ENCODE measurements at regions not wholly inside any gene's neighbourhood (a gene's known extent, or its start where the extent isn't known, plus 50 kb on each side); places are given as distances from the start of the nearest gene placed in this dataset.

GRCh38 chr3:105997466-105997799 is 128.6 kb upstream of the CBLB start:
- Histone ChIP-seq H3K79me2 (ENCODE audit: insufficient read depth, low read length) (no peaks in the 10 kb centered on the region), H3F3A (ENCODE audit: low read depth) (no peaks in the 10 kb centered on the region), H3K4me1 (ENCODE audit: insufficient read depth, low read length, poor library complexity, severe bottlenecking) (no peaks in the 10 kb centered on the region), H3K9me3 (ENCODE audit: insufficient read depth, low read depth, low read length) (peaks cover 5% of the 10 kb centered on the region; the same call in 1 of the 2 replicates), H3K27me3 (ENCODE audit: insufficient read depth, low read length, poor library complexity, severe bottlenecking) (no peaks in the 10 kb centered on the region), H2AFZ (ENCODE audit: low read length) (no peak overlapping the region), H3K4me2 (ENCODE audit: low read depth, low read length, poor library complexity, severe bottlenecking) (no peak overlapping the region), H3K36me3 (ENCODE audit: insufficient read depth, low read length) (no peaks in the 10 kb centered on the region), H3K9ac (ENCODE audit: low read depth, low read length, poor library complexity, severe bottlenecking) (no peak overlapping the region), H3K4me3 (ENCODE audit: low read length, poor library complexity, severe bottlenecking) (no peak overlapping the region), H4K20me1 (ENCODE audit: insufficient read depth, low read length, poor library complexity, severe bottlenecking) (no peaks in the 10 kb centered on the region), H3K9me2 (replicated peaks; ENCODE audit: low read depth, low read length) (no peaks in the 10 kb centered on the region)
- TF ChIP-seq, protein P1, sequence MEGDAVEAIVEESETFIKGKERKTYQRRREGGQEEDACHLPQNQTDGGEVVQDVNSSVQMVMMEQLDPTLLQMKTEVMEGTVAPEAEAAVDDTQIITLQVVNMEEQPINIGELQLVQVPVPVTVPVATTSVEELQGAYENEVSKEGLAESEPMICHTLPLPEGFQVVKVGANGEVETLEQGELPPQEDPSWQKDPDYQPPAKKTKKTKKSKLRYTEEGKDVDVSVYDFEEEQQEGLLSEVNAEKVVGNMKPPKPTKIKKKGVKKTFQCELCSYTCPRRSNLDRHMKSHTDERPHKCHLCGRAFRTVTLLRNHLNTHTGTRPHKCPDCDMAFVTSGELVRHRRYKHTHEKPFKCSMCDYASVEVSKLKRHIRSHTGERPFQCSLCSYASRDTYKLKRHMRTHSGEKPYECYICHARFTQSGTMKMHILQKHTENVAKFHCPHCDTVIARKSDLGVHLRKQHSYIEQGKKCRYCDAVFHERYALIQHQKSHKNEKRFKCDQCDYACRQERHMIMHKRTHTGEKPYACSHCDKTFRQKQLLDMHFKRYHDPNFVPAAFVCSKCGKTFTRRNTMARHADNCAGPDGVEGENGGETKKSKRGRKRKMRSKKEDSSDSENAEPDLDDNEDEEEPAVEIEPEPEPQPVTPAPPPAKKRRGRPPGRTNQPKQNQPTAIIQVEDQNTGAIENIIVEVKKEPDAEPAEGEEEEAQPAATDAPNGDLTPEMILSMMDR (conservative IDR thresholded peaks at IDR 0.05; ENCODE audit: low read length) = no peak
- no peak for TF ChIP-seq EZH2phosphoT487 (IDR thresholded peaks at IDR 0.05; ENCODE audit: borderline replicate concordance)

GRCh38 chr3:105997800-105998526 is 129.2 kb upstream of the CBLB start:
- Histone ChIP-seq H3K9me2 (replicated peaks; ENCODE audit: low read depth, low read length) (no peaks in the 10 kb centered on the region), H3K79me2 (ENCODE audit: insufficient read depth, low read length) (no peaks in the 10 kb centered on the region), H3K36me3 (ENCODE audit: insufficient read depth, low read length) (no peaks in the 10 kb centered on the region), H2AFZ (ENCODE audit: low read length) (no peak overlapping the region), H3K9me3 (ENCODE audit: insufficient read depth, low read depth, low read length) (peaks cover 1% of the 10 kb centered on the region; the same call in 1 of the 2 replicates), H3K4me3 (ENCODE audit: low read length, poor library complexity, severe bottlenecking) (no peak overlapping the region), H3K27me3 (ENCODE audit: insufficient read depth, low read length, poor library complexity, severe bottlenecking) (no peaks in the 10 kb centered on the region), H3F3A (ENCODE audit: low read depth) (no peaks in the 10 kb centered on the region), H4K20me1 (ENCODE audit: insufficient read depth, low read length, poor library complexity, severe bottlenecking) (no peaks in the 10 kb centered on the region), H3K9ac (ENCODE audit: low read depth, low read length, poor library complexity, severe bottlenecking) (no peak overlapping the region), H3K4me1 (ENCODE audit: insufficient read depth, low read length, poor library complexity, severe bottlenecking) (no peaks in the 10 kb centered on the region), H3K4me2 (ENCODE audit: low read depth, low read length, poor library complexity, severe bottlenecking) (no peak overlapping the region)
- TF ChIP-seq EZH2phosphoT487 (IDR thresholded peaks at IDR 0.05; ENCODE audit: borderline replicate concordance) = no peak
- TF ChIP-seq, protein P1 (conservative IDR thresholded peaks at IDR 0.05; ENCODE audit: low read length) = no peak

DNA sequence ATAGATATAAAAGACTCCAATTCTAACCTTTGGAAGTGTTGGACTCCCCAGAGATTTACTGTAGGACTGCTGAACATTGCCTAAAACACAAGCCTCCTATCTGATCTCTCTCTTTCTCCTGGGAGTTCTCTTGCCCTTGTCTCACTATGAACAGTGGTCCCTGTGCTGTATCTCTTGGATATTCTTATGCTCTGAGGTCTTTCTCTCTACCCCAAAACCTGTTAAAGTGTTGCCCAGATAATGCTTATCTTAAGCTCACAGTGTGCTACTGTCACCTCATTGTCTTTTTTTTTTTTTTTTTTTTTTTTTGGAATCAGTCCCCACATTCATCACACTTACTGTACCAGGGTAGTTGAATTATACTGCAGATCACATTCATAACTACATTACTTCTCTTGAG is 131.0 kb upstream of the CBLB start:
- no peak overlapping the region for H3K4me3 ChIP-seq (ENCODE audit: low read length, poor library complexity, severe bottlenecking)
- H3K9me3 ChIP-seq (ENCODE audit: insufficient read depth, low read depth, low read length) = no peaks in the 10 kb centered on the region; the same call in 1 of the 2 replicates
- TF ChIP-seq EZH2phosphoT487 (IDR thresholded peaks at IDR 0.05; ENCODE audit: borderline replicate concordance) = no peak
- TF ChIP-seq, protein P1 (conservative IDR thresholded peaks at IDR 0.05; ENCODE audit: low read length) = no peak
- H3K4me2 ChIP-seq (ENCODE audit: low read depth, low read length, poor library complexity, severe bottlenecking) = no peak overlapping the region
- no peaks in the 10 kb centered on the region for H3K79me2 ChIP-seq (ENCODE audit: insufficient read depth, low read length)
- no peak overlapping the region for H3K9ac ChIP-seq (ENCODE audit: low read depth, low read length, poor library complexity, severe bottlenecking)
- H3F3A ChIP-seq (ENCODE audit: low read depth) = no peaks in the 10 kb centered on the region
- no peaks in the 10 kb centered on the region for H3K27me3 ChIP-seq (ENCODE audit: insufficient read depth, low read length, poor library complexity, severe bottlenecking)
- no peaks in the 10 kb centered on the region for H4K20me1 ChIP-seq (ENCODE audit: insufficient read depth, low read length, poor library complexity, severe bottlenecking)
- H2AFZ ChIP-seq (ENCODE audit: low read length) = no peak overlapping the region
- H3K36me3 ChIP-seq (ENCODE audit: insufficient read depth, low read length) = no peaks in the 10 kb centered on the region
- no peaks in the 10 kb centered on the region for H3K9me2 ChIP-seq (replicated peaks; ENCODE audit: low read depth, low read length)
- no peaks in the 10 kb centered on the region for H3K4me1 ChIP-seq (ENCODE audit: insufficient read depth, low read length, poor library complexity, severe bottlenecking)
